Naive thymus-derived CD4-positive, alpha-beta T cell (primary cell): ENCODE measurements at regions not wholly inside any gene's neighbourhood (a gene's known extent, or its start where the extent isn't known, plus 50 kb on each side); places are given as distances from the start of the nearest gene placed in this dataset.
"Not testable (repeated sequence)": the region's sequence is repeated elsewhere in the genome, so short reads cannot be mapped to it uniquely, and the experiment has no call there.

Source experiments
- ATAC-seq: fragments of 150-1000 bp; cut with Tn5 transposase; 2 replicates; pipeline ENCODE4 v1.10.0; 2021; ENCODE audit warnings: mild to moderate bottlenecking, moderate library complexity
- CTCF ChIA-PET: fragments of 350-600 bp; sonication (Branson Sonifier 250); formaldehyde crosslinking; loops from one replicate; lab custom pipeline; 2021; ENCODE audit warnings: antibody characterized with exemption; lab: Charles Lee
- POLR2A ChIA-PET: fragments of 350-600 bp; sonication (Branson Sonifier 250); formaldehyde crosslinking; loops from one replicate; lab custom pipeline; 2021; ENCODE audit warnings: antibody characterized with exemption, inconsistent platforms; lab: Charles Lee
- DNase-seq, 9 donors: peaks; one replicate each; pipeline versions ENCODE4 v3.0.0 to v3.0.0-alpha.2; 2020 to 2022; ENCODE audit warnings: mixed read lengths in 1 of 9
- H3K27ac ChIP-seq: one replicate; pipeline ENCODE4 v1.7.0; 2013; ENCODE audit warnings: mild to moderate bottlenecking, low read depth, low read length, moderate library complexity
- H3K27me3 ChIP-seq, 2 donors: one replicate each; pipeline ENCODE4 v1.7.0; 2013; ENCODE audit warnings: low read length in 2 of 2, mild to moderate bottlenecking in 2 of 2, moderate library complexity in 2 of 2; ENCODE audit not compliant: control insufficient read depth in 2 of 2, insufficient read depth in 2 of 2
- H3K36me3 ChIP-seq, 3 experiments: 1 replicate in 2 of 3; 2 replicates in 1 of 3; pipeline ENCODE4 v1.7.0; 2013; ENCODE audit warnings: low read length in 3 of 3, mild to moderate bottlenecking in 3 of 3, moderate library complexity in 1 of 3; ENCODE audit not compliant: insufficient read depth in 3 of 3, control insufficient read depth in 2 of 3
- H3K4me1 ChIP-seq, 2 donors: one replicate each; pipeline ENCODE4 v1.7.0; 2013; ENCODE audit warnings: low read length in 2 of 2, mild to moderate bottlenecking in 2 of 2, moderate library complexity in 1 of 2; ENCODE audit not compliant: control insufficient read depth in 2 of 2, insufficient read depth in 2 of 2
- H3K4me3 ChIP-seq: 2 replicates; pipeline ENCODE4 v1.7.0; 2013; ENCODE audit warnings: mild to moderate bottlenecking, low read length
- H3K9me3 ChIP-seq, 3 experiments: 1 replicate in 2 of 3; 2 replicates in 1 of 3; pipeline ENCODE4 v1.7.0; 2013; ENCODE audit warnings: low read length in 3 of 3; ENCODE audit not compliant: control insufficient read depth in 2 of 3
- H3K27ac Mint-ChIP-seq, 9 donors: one replicate each; pipeline ENCODE4 v1.8.0; 2020 to 2022; ENCODE audit warnings: mixed read lengths in 9 of 9, mild to moderate bottlenecking in 8 of 9, moderate library complexity in 5 of 9, inconsistent platforms in 2 of 9
- H3K27me3 Mint-ChIP-seq, 5 donors: one replicate each; pipeline ENCODE4 v1.8.0; 2021 to 2022; ENCODE audit warnings: mixed read lengths in 5 of 5, mild to moderate bottlenecking in 1 of 5
- H3K36me3 Mint-ChIP-seq, 5 donors: one replicate each; pipeline ENCODE4 v1.8.0; 2020 to 2022; ENCODE audit warnings: mixed read lengths in 5 of 5, mild to moderate bottlenecking in 3 of 5, inconsistent platforms in 1 of 5
- H3K4me1 Mint-ChIP-seq, 7 donors: one replicate each; pipeline ENCODE4 v1.8.0; 2020 to 2022; ENCODE audit warnings: mixed read lengths in 7 of 7, mild to moderate bottlenecking in 3 of 7, inconsistent platforms in 1 of 7
- H3K4me3 Mint-ChIP-seq, 10 donors: one replicate each; pipeline ENCODE4 v1.8.0; 2020 to 2022; ENCODE audit warnings: mild to moderate bottlenecking in 10 of 10, mixed read lengths in 10 of 10, moderate library complexity in 6 of 10, inconsistent platforms in 2 of 10
- H3K9me3 Mint-ChIP-seq, 11 donors: one replicate each; pipeline ENCODE4 v1.8.0; 2020 to 2022; ENCODE audit warnings: mixed read lengths in 11 of 11, mild to moderate bottlenecking in 4 of 11, inconsistent platforms in 1 of 11, moderate library complexity in 1 of 11
- intact Hi-C, 2 donors: fragments of 100-400 bp; cut with micrococcal nuclease; formaldehyde crosslinking; loops; one replicate each; pipeline ENCODE4 v1.15.1; 2023

DNA sequence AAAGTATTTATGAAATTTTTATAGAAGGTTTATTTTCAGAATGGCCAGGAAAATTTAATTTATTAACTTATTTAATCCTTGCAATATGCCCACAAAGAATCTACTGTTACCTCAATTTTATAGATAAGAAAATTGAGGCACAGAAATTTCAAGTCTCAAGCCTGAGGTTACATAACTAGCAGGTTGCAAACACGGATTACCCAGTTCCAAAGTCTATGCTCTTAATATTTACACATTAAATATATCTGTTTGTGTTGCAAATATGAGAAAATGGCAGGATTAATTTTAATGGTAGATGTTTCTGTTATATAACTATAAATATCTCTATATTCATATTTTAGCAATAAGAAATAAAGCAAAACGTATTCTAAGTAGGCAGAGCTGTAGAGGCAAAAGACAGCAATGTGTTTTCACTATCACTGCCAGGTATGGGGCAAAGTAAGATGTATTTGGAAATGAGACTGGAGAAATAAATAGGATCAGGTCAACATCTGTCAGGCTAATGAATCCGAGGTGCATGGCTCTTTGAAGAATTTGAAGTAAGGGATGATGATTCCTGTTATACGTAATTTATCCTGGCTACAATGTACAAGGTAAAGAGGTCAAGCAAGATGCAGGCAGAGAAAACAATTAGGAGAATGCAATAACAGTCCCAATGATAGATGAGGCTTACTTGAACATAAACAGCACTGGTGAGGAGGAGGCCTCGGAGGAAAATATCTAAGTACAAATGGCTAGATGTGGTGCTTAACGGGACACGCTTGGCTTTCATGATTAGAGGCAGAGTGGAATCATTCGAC is 354.1 kb upstream of the VSTM2A start:
- Mint-ChIP-seq H3K27me3 (no peaks in the 10 kb centered on the region), H3K4me3 (no peak overlapping the region), H3K4me1 (no peaks in the 10 kb centered on the region), H3K27ac (no peak overlapping the region), H3K9me3 (peaks cover 4 to 38% (median 15%) of the 10 kb centered on the region in 11 donors), H3K36me3 (peaks cover 0 to 10% (median 0%) of the 10 kb centered on the region in 5 donors)
- ATAC-seq (no peak), DNase-seq (no peak)
- POLR2A ChIA-PET: no interaction called here
- H3K4me3 ChIP-seq: no peak overlapping the region
- no peaks in the 10 kb centered on the region for H3K4me1 ChIP-seq
- H3K27ac ChIP-seq: no peak overlapping the region
- H3K9me3 ChIP-seq: peaks cover 0 to 8% (median 3%) of the 10 kb centered on the region in 3 experiments
- CTCF ChIA-PET: no interaction called here
- intact Hi-C loops: no loop called here
- no peaks in the 10 kb centered on the region for H3K27me3 ChIP-seq
- no peaks in the 10 kb centered on the region for H3K36me3 ChIP-seq

GRCh38 chr7:54188843-54189242 is 353.3 kb upstream of the VSTM2A start:
- no peaks in the 10 kb centered on the region for H3K36me3 ChIP-seq
- Mint-ChIP-seq H3K9me3 (peaks cover 4 to 40% (median 14%) of the 10 kb centered on the region in 11 donors), H3K4me3 (no peak overlapping the region), H3K4me1 (no peaks in the 10 kb centered on the region), H3K36me3 (peaks cover 0 to 8% (median 0%) of the 10 kb centered on the region in 5 donors), H3K27me3 (no peaks in the 10 kb centered on the region), H3K27ac (no peak overlapping the region)
- ATAC-seq (no peak), DNase-seq (no peak)
- peaks cover 0 to 8% (median 3%) of the 10 kb centered on the region in 3 experiments for H3K9me3 ChIP-seq
- no peaks in the 10 kb centered on the region for H3K4me1 ChIP-seq
- POLR2A ChIA-PET: no interaction called here
- no peaks in the 10 kb centered on the region for H3K27me3 ChIP-seq
- CTCF ChIA-PET: no interaction called here
- no peak overlapping the region for H3K27ac ChIP-seq
- H3K4me3 ChIP-seq: no peak overlapping the region
- intact Hi-C loops: no loop called here

- DNase-seq (no peak), ATAC-seq (no peak)
- ChIA-PET POLR2A (no interaction called here), CTCF (no interaction called here)
- no peaks in the 10 kb centered on the region for H3K4me1 Mint-ChIP-seq
- H3K36me3 Mint-ChIP-seq: peaks cover 0 to 6% (median 0%) of the 10 kb centered on the region in 5 donors
- intact Hi-C loops: no loop called here
- H3K4me3 Mint-ChIP-seq: no peak overlapping the region
- no peaks in the 10 kb centered on the region for H3K4me1 ChIP-seq
- no peaks in the 10 kb centered on the region for H3K27me3 Mint-ChIP-seq
- no peak overlapping the region for H3K4me3 ChIP-seq
- H3K9me3 ChIP-seq: peaks cover 0 to 8% (median 3%) of the 10 kb centered on the region in 3 experiments
- no peaks in the 10 kb centered on the region for H3K27me3 ChIP-seq
- H3K27ac Mint-ChIP-seq: no peak overlapping the region
- no peak overlapping the region for H3K27ac ChIP-seq
- H3K36me3 ChIP-seq: no peaks in the 10 kb centered on the region
- peaks cover 2 to 40% (median 13%) of the 10 kb centered on the region in 11 donors for H3K9me3 Mint-ChIP-seq
These were observed 352.8 kb upstream of the VSTM2A start for GRCh38 chr7:54189330-54189729.

DNA sequence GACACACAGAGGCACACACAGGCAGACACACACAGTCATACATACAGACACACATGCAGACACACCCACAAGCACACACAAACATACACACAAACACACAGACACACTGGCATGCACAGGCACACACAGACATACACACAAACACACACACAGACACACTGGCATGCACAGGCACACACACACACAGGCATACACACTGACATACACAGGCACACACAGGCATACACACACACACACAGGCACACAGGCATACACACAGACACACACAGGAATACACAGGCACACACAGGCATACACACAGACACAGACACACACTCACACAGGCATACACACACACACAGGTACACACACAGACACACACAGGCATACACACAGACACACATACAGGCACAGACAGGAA is 340.7 kb upstream of the VSTM2A start:
- H3K9me3 Mint-ChIP-seq: peaks cover 0 to 33% (median 9%) of the 10 kb centered on the region in 11 donors
- intact Hi-C loops: loop anchor here in 1 of 2 donors (10.0 kb wide), 1 partner anchor 83 kb away; no protein-coding TSS in a partner anchor
- CTCF ChIA-PET: no interaction called here

GRCh38 chr7:54215424-54215823 is 326.8 kb upstream of the VSTM2A start:
- H3K27ac ChIP-seq: no peak overlapping the region
- Mint-ChIP-seq H3K9me3 (peaks cover 13 to 75% (median 31%) of the 10 kb centered on the region in 11 donors), H3K36me3 (peaks cover 0 to 3% (median 0%) of the 10 kb centered on the region in 5 donors), H3K4me1 (no peaks in the 10 kb centered on the region), H3K4me3 (no peak overlapping the region), H3K27ac (no peak overlapping the region), H3K27me3 (no peaks in the 10 kb centered on the region)
- ATAC-seq (no peak), DNase-seq (no peak)
- H3K9me3 ChIP-seq: peaks cover 0 to 3% (median 0%) of the 10 kb centered on the region in 3 experiments
- ChIA-PET POLR2A (interaction anchor here (0.6 kb wide), 1 partner anchor 17 kb away, joined by 3 read pairs; no protein-coding TSS in a partner anchor), CTCF (no interaction called here)
- no peaks in the 10 kb centered on the region for H3K4me1 ChIP-seq
- H3K4me3 ChIP-seq: no peak overlapping the region
- H3K36me3 ChIP-seq: no peaks in the 10 kb centered on the region
- intact Hi-C loops: no loop called here
- H3K27me3 ChIP-seq: no peaks in the 10 kb centered on the region

More for the DNA sequence above, 340.7 kb upstream of the VSTM2A start:
- H3K4me3 Mint-ChIP-seq: no peak overlapping the region
- ATAC-seq (no peak), DNase-seq (no peak)
- no peaks in the 10 kb centered on the region for H3K27me3 ChIP-seq
- POLR2A ChIA-PET: no interaction called here
- H3K27me3 Mint-ChIP-seq: no peaks in the 10 kb centered on the region
- no peaks in the 10 kb centered on the region for H3K36me3 ChIP-seq
- H3K36me3 Mint-ChIP-seq: no peaks in the 10 kb centered on the region
- no peak overlapping the region for H3K27ac Mint-ChIP-seq
- H3K9me3 ChIP-seq: no peaks in the 10 kb centered on the region
- no peak overlapping the region for H3K4me3 ChIP-seq
- no peaks in the 10 kb centered on the region for H3K4me1 Mint-ChIP-seq
- no peak overlapping the region for H3K27ac ChIP-seq
- H3K4me1 ChIP-seq: no peaks in the 10 kb centered on the region

DNA sequence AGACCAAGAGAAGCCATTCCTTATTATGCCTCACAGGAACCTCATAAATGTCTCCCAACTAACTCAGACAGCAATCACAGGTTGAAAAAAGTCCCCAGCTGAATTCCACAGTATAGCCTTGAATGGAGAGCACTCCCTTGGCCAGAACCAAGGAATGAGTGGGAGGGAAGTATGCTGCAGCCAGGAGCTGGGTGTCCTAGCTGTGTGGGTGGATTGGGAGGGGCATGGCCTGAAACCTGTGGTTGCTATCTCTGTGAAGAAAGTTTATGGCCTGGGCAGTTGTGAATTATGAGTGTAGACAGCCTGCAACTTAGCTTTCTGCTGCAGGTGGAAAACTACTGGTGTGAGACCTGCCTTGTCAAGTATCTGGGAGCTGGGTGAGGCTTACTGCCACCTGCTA is 316.1 kb upstream of the VSTM2A start:
- H3K4me1 Mint-ChIP-seq: not testable (repeated sequence)

More for the DNA sequence above, 316.1 kb upstream of the VSTM2A start:
- POLR2A ChIA-PET, H3K27ac ChIP-seq, intact Hi-C loops, H3K36me3 ChIP-seq, H3K36me3 Mint-ChIP-seq, H3K27me3 Mint-ChIP-seq, H3K9me3 Mint-ChIP-seq, H3K4me1 ChIP-seq, H3K27ac Mint-ChIP-seq, ATAC-seq, CTCF ChIA-PET, DNase-seq, H3K4me3 ChIP-seq, H3K4me3 Mint-ChIP-seq, H3K9me3 ChIP-seq, H3K27me3 ChIP-seq: not testable (repeated sequence)
